ENCODE measurements at regions not wholly inside any gene's neighbourhood (a gene's known extent, or its start where the extent isn't known, plus 50 kb on each side); places are given as distances from the start of the nearest gene placed in this dataset.

DNA sequence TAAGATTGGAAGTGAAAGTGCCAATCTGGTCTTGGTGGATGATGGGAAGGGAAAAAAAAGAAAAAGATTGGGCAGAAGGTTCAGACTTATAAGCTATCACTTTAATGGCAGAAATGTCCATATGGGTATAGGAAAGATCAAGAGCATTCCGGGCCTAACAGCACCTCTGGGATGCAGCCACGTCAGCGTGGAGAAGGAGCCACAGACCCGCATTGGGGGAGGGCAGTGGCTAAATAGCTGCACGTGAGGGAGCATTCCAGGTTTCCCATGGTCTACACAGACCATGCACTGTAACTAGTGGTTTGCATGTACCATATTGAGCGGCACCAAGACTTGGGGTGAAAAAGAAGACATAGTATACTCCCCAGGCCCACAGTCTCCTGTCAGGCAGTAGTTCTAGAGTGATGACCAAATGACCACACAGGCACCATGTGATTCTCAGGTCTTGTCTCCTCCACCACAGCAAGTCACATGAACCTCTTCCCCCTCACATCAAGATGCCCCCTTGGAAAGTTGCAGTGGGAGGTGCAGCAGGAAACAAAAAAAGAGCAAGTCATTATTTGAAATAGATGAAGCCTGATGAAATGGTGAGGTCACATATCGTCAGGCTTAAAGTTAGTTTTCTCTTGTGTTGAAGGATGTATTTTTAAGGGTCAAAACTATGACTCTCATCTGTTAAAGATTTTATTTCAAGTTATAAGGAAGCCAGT is 94.4 kb upstream of the TNFAIP3 start:
- TF ChIP-seq POLR2AphosphoS5 (IDR thresholded peaks at IDR 0.05; ENCODE audit: borderline replicate concordance, low read depth, low read length) = no peak
- TF ChIP-seq EZH2 (IDR thresholded peaks at IDR 0.05) = no peak
